Sigmoid colon (tissue), 6 donors: ENCODE measurements at regions not wholly inside any gene's neighbourhood (a gene's known extent, or its start where the extent isn't known, plus 50 kb on each side); places are given as distances from the start of the nearest gene placed in this dataset.

Experiments used
- DNase-seq: peaks from one replicate; pipeline ENCODE4 v3.0.0-alpha.2; 2019
- H3K27ac ChIP-seq, 4 donors: fragments of 200-600 bp; sonication (generic); one replicate each; pipeline ENCODE4 v1.5.1; 2016 to 2019; ENCODE audit warnings: mild to moderate bottlenecking in 1 of 4
- H3K27me3 ChIP-seq, 3 donors: fragments of 200-600 bp; sonication (generic); one replicate each; pipeline ENCODE4 v1.5.1; 2019; ENCODE audit warnings: mild to moderate bottlenecking in 1 of 3
- H3K36me3 ChIP-seq, 4 donors: fragments of 200-600 bp; sonication (generic); one replicate each; pipeline ENCODE4 v1.5.1; 2016 to 2019
- H3K4me1 ChIP-seq, 4 donors: fragments of 200-600 bp; sonication (generic); one replicate each; pipeline ENCODE4 v1.5.1; 2017 to 2019
- H3K4me3 ChIP-seq, 4 donors: fragments of 200-600 bp; sonication (generic); one replicate each; pipeline ENCODE4 v1.5.1; 2017 to 2019; ENCODE audit warnings: mild to moderate bottlenecking in 2 of 4, moderate library complexity in 1 of 4
- H3K9me3 ChIP-seq, 4 donors: fragments of 200-600 bp in 3 of 4; sonication (generic) in 3 of 4; one replicate each; pipeline versions ENCODE4 v1.5.1 to v1.6.1; 2013 to 2019
- EP300 ChIP-seq, 4 donors: sonication (generic); formaldehyde crosslinking; IDR thresholded peaks; one replicate each; pipeline ENCODE4 v1.6.1; 2017; ENCODE audit warnings: antibody characterized with exemption in 4 of 4
- POLR2A ChIP-seq, 2 donors: fragments of 450-650 bp; IDR thresholded peaks; one replicate each; pipeline ENCODE4 v1.6.1; 2016; ENCODE audit warnings: antibody characterized with exemption in 2 of 2, mild to moderate bottlenecking in 2 of 2, moderate library complexity in 2 of 2
- POLR2AphosphoS5 ChIP-seq, 4 donors: sonication (generic); formaldehyde crosslinking; IDR thresholded peaks; one replicate each; pipeline ENCODE4 v1.6.1; 2017; ENCODE audit warnings: antibody characterized with exemption in 4 of 4
- WGBS, 2 donors: extraction: QIAGEN DNeasy Blood & Tissue Kit; methylation state at CpG; one replicate each; pipeline ENCODE4 v1.1.7; 2013; 5-methylcytosine and 5-hydroxymethylcytosine counted together
- intact Hi-C: fragments of 100-400 bp; cut with DNase I; formaldehyde crosslinking; loops from one replicate; pipeline ENCODE4 v1.15.1; 2023
- TF ChIP-seq, protein P1 (sequence below), 4 experiments: fragments of 450-650 bp in 3 of 4; fragments of 200-600 bp in 1 of 4; IDR thresholded peaks; one replicate each; pipeline ENCODE4 v1.5.1; 2016 to 2019; ENCODE audit warnings: antibody characterized with exemption in 4 of 4, mild to moderate bottlenecking in 3 of 4, moderate library complexity in 2 of 4
- donor health status: healthy with polysubstance abuse.
- donor health status: healthy.

DNA sequence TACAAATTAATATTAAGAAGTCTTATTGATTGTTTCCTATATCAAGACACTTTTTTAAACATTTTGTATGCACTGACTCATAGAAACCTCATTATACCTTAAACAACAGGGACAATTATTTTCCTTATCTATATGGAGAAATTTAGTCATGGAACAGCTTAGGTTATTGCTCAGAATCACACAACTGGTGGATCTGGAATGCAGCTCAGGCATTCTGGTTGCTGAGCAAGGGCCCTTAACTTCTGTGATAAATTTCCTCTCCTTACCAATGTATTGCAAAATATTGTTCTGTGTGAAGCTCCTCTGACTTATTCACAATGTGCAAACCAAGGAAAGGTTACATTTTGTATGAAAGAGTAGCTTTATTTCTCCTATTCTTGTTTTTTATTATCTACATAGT is 817.8 kb downstream of the LRFN5 start:
- DNase-seq: no peak
- no peak for TF ChIP-seq POLR2AphosphoS5 (IDR thresholded peaks at IDR 0.05)
- no peak for TF ChIP-seq EP300 (IDR thresholded peaks at IDR 0.05)
- intact Hi-C loops: no loop called here
- Histone ChIP-seq H3K36me3 (no peaks in the 10 kb centered on the region), H3K27me3 (no peaks in the 10 kb centered on the region), H3K9me3 (peaks cover 0 to 3% (median 0%) of the 10 kb centered on the region in 4 donors), H3K27ac (no peak overlapping the region), H3K4me1 (no peaks in the 10 kb centered on the region), H3K4me3 (no peak overlapping the region)

DNA sequence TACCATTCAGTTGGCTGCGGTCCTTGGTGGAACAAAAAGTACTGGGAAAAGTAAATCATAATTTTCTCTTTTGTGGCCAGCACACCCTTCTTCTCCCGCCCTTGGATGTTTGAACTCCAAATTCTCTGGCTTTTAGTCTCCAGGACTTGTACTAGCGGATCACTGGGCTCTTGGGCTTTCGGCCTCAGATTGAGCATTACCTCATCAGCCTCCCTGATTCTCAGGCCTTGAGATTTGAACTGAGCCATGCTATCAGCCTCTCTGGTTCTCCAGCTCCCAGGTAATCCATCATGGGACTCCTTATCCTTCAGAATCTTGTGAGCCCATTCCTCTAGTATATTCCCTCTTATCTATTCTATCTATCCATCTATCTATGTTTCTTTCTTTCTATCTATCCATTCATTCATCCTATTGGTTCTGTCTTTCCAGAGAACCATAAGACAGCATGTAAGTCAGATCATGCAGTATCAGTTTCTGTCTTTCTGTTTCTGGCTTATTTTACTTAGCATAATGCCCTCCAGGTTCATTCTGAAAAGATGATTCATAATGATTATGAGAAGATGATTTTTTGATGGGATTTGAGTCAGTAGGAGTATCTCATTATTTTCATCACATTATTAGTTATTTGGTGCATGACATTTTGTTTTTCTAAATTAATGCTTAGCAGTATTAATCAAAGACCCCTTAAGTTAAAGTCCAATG is 814.9 kb downstream of the LRFN5 start:
- no peak for DNase-seq
- TF ChIP-seq EP300 (IDR thresholded peaks at IDR 0.05): no peak
- TF ChIP-seq, protein P1, sequence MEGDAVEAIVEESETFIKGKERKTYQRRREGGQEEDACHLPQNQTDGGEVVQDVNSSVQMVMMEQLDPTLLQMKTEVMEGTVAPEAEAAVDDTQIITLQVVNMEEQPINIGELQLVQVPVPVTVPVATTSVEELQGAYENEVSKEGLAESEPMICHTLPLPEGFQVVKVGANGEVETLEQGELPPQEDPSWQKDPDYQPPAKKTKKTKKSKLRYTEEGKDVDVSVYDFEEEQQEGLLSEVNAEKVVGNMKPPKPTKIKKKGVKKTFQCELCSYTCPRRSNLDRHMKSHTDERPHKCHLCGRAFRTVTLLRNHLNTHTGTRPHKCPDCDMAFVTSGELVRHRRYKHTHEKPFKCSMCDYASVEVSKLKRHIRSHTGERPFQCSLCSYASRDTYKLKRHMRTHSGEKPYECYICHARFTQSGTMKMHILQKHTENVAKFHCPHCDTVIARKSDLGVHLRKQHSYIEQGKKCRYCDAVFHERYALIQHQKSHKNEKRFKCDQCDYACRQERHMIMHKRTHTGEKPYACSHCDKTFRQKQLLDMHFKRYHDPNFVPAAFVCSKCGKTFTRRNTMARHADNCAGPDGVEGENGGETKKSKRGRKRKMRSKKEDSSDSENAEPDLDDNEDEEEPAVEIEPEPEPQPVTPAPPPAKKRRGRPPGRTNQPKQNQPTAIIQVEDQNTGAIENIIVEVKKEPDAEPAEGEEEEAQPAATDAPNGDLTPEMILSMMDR (IDR thresholded peaks at IDR 0.05): no peak
- TF ChIP-seq POLR2AphosphoS5 (IDR thresholded peaks at IDR 0.05): no peak
- TF ChIP-seq POLR2A (IDR thresholded peaks at IDR 0.05): no peak
- no peaks in the 10 kb centered on the region for H3K36me3 ChIP-seq
- H3K27me3 ChIP-seq: no peaks in the 10 kb centered on the region
- peaks cover 0 to 3% (median 0%) of the 10 kb centered on the region in 4 donors for H3K9me3 ChIP-seq
- intact Hi-C loops: no loop called here
- H3K4me1 ChIP-seq: no peaks in the 10 kb centered on the region
- 85 to 87% methylated on average over 4 of the region's 4 CpGs for WGBS, 2 donors
- H3K27ac ChIP-seq: no peak overlapping the region
- H3K4me3 ChIP-seq: no peak overlapping the region

- Histone ChIP-seq H3K4me3 (no peak overlapping the region), H3K36me3 (no peaks in the 10 kb centered on the region), H3K27me3 (no peaks in the 10 kb centered on the region), H3K9me3 (peaks cover 0 to 3% (median 0%) of the 10 kb centered on the region in 4 donors), H3K27ac (no peak overlapping the region), H3K4me1 (no peaks in the 10 kb centered on the region)
- DNase-seq: no peak
- 71 to 87% methylated on average over 1 of the region's 1 CpG for WGBS, 2 donors
- no peak for TF ChIP-seq POLR2AphosphoS5 (IDR thresholded peaks at IDR 0.05)
- TF ChIP-seq POLR2A (IDR thresholded peaks at IDR 0.05): no peak
- no peak for TF ChIP-seq EP300 (IDR thresholded peaks at IDR 0.05)
- TF ChIP-seq, protein P1 (IDR thresholded peaks at IDR 0.05): no peak
- intact Hi-C loops: no loop called here
Observed at GRCh38 chr14:42420071-42420470, 813.4 kb downstream of the LRFN5 start.

- no peak for TF ChIP-seq POLR2A (IDR thresholded peaks at IDR 0.05)
- no peak for TF ChIP-seq POLR2AphosphoS5 (IDR thresholded peaks at IDR 0.05)
- no peak for TF ChIP-seq EP300 (IDR thresholded peaks at IDR 0.05)
- TF ChIP-seq, protein P1 (IDR thresholded peaks at IDR 0.05): no peak
- Histone ChIP-seq H3K36me3 (no peaks in the 10 kb centered on the region), H3K4me3 (no peak overlapping the region), H3K4me1 (no peaks in the 10 kb centered on the region), H3K27me3 (no peaks in the 10 kb centered on the region), H3K9me3 (no peaks in the 10 kb centered on the region), H3K27ac (no peak overlapping the region)
- intact Hi-C loops: no loop called here
- WGBS, 2 donors: 56 to 76% methylated on average over 1 of the region's 1 CpG
- no peak for DNase-seq
Observed at GRCh38 chr14:42407153-42407552, 800.5 kb downstream of the LRFN5 start.

DNA sequence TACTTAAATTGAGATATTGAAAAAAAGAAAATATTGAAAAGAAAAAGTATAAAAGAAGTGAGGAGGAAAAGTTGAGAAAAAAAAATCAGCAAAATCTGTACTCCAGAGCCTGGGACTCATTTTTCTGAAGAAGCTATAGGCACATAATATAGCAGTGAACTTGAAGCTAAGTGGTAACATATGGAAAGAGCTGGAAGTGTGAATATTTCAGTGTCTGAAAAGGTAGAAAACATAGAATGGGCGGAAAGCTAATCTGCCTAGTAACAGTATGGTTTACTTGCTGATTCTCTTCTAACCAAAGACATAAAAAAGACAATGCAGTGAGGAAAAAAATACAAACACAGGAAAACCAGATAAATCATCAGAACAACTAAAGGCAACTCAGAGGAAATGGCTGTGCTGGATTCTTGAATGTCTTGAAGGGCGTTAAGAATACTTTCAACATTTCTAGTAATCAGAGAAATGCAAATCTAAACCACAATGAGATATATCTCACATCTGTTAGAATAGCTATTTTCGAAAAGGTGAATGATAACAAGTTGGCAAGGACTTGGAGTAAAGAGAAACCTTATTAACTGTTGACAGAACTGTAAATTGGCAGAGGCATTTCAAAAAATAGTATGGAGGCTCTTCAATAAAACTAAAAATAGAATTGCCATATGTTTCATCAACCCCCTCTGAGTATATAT is 784.6 kb downstream of the LRFN5 start:
- intact Hi-C loops: no loop called here
- H3K9me3 ChIP-seq: no peaks in the 10 kb centered on the region
- no peaks in the 10 kb centered on the region for H3K27me3 ChIP-seq
- TF ChIP-seq POLR2A (IDR thresholded peaks at IDR 0.05): no peak
- TF ChIP-seq, protein P1 (IDR thresholded peaks at IDR 0.05): no peak
- TF ChIP-seq EP300 (IDR thresholded peaks at IDR 0.05): no peak
- no peak for TF ChIP-seq POLR2AphosphoS5 (IDR thresholded peaks at IDR 0.05)
- WGBS, 2 donors: 57 to 66% methylated on average over 3 of the region's 3 CpGs
- H3K4me3 ChIP-seq: no peak overlapping the region
- H3K36me3 ChIP-seq: no peaks in the 10 kb centered on the region
- H3K27ac ChIP-seq: no peak overlapping the region
- H3K4me1 ChIP-seq: no peaks in the 10 kb centered on the region
- DNase-seq: no peak
